Mammary epithelial cell (primary cell): ENCODE measurements at regions not wholly inside any gene's neighbourhood (a gene's known extent, or its start where the extent isn't known, plus 50 kb on each side); places are given as distances from the start of the nearest gene placed in this dataset.

Experiments
- EZH2 ChIP-seq: IDR thresholded peaks from 2 replicates; pipeline ENCODE4 v1.6.1; 2012; ENCODE audit warnings: low read length, inconsistent platforms, borderline replicate concordance
- TF ChIP-seq, protein P1 (sequence below), 2 donors: IDR thresholded peaks in 1 of 2; conservative IDR thresholded peaks in 1 of 2; 2 replicates each; pipeline ENCODE4 v1.5.1; 2011 to 2012; ENCODE audit warnings: inconsistent platforms in 2 of 2, low read length in 2 of 2, mild to moderate bottlenecking in 2 of 2, control low read depth in 1 of 2, low read depth in 1 of 2; ENCODE audit not compliant: insufficient read depth in 1 of 2; ENCODE audit errors: extremely low read depth in 1 of 2

DNA sequence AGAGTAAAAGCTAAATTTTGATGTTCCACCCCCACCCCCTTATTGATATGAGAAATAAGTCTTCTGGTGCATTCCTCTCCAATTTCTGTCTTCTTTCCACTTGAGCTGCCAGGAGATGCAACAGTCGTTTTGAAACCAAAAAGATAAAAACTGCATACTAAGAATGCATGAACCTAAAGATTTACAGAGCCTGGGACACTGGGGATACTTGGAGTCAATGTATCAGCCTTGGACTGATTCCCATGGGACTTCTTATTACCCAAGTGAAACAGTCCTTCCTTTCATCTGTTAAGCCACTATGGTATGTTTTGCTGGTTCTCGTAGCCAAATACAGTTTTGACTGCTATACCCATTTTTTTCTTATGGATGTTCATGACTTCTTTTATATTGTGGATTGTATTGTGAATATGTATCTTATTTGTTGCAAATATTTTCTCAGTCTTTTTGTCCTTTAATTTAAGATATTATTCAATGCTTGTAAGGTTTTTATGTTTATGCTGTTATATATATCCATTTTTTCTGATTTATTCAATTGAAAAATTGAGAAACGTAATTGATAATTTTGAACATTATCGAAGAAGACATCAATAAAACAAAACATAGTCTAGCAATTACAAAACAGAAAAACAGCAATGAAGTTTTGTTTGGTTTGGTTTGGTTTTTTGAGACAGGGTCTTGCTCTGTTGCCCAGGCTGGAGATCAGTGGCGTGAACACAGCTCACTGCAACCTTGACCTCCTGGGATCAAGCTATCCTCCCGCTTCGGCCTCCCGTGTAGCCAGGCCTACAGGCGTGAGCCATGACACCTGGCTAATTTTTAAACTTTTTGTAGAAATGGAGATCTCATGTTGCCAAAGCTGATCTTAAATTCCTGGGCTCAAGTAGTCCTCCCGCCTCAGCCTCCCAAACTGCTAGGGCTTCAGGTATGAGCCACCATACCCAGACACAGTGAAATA lies 85.4 kb upstream of the ETV6 start:
- TF ChIP-seq, protein P1, sequence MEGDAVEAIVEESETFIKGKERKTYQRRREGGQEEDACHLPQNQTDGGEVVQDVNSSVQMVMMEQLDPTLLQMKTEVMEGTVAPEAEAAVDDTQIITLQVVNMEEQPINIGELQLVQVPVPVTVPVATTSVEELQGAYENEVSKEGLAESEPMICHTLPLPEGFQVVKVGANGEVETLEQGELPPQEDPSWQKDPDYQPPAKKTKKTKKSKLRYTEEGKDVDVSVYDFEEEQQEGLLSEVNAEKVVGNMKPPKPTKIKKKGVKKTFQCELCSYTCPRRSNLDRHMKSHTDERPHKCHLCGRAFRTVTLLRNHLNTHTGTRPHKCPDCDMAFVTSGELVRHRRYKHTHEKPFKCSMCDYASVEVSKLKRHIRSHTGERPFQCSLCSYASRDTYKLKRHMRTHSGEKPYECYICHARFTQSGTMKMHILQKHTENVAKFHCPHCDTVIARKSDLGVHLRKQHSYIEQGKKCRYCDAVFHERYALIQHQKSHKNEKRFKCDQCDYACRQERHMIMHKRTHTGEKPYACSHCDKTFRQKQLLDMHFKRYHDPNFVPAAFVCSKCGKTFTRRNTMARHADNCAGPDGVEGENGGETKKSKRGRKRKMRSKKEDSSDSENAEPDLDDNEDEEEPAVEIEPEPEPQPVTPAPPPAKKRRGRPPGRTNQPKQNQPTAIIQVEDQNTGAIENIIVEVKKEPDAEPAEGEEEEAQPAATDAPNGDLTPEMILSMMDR (conservative IDR thresholded peaks at IDR 0.05 in 1 of 2, IDR thresholded peaks at IDR 0.05 in 1 of 2; ENCODE audit: extremely low read depth in 1 of 2, insufficient read depth in 1 of 2, low read depth in 1 of 2, low read length in 2 of 2), result no peak
- TF ChIP-seq EZH2, result no peak
